MM.1S (cell line): ENCODE measurements at regions not wholly inside any gene's neighbourhood (a gene's known extent, or its start where the extent isn't known, plus 50 kb on each side); places are given as distances from the start of the nearest gene placed in this dataset.

Experiments used
- CTCF ChIP-seq: fragments of 300-600 bp; sonication (generic); IDR thresholded peaks from 2 replicates; pipeline ENCODE4 v1.5.1; 2016; ENCODE audit warnings: antibody characterized with exemption, low read length, mixed read lengths
- EZH2 ChIP-seq: fragments of 300-600 bp; sonication (generic); optimal IDR thresholded peaks from 2 replicates; pipeline ENCODE3; 2017; ENCODE audit warnings: low read depth, mild to moderate bottlenecking, antibody characterized with exemption, low read length, mixed read lengths
- EZH2phosphoT487 ChIP-seq: fragments of 300-600 bp; sonication (generic); IDR thresholded peaks from 2 replicates; pipeline ENCODE4 v1.6.1; 2018; ENCODE audit warnings: antibody characterized with exemption, low read length

- TF ChIP-seq CTCF (no peak), EZH2 (no peak), EZH2phosphoT487 (no peak)
Measured at GRCh38 chr20:19816386-19816785, 58.3 kb downstream of the RIN2 start.
